Choroid plexus epithelial cell (primary cell): ENCODE measurements at regions not wholly inside any gene's neighbourhood (a gene's known extent, or its start where the extent isn't known, plus 50 kb on each side); places are given as distances from the start of the nearest gene placed in this dataset.
A peak's percentile ranks its signal among the peaks of the same experiment; 100 is the strongest.
"Not testable (repeated sequence)": the region's sequence is repeated elsewhere in the genome, so short reads cannot be mapped to it uniquely, and the experiment has no call there.

Experiments
- DNase-seq: peaks from one replicate; pipeline ENCODE4 v3.0.0-alpha.2; 2010; ENCODE audit warnings: low read depth
- H3K4me3 ChIP-seq: 2 replicates; pipeline ENCODE4 v1.5.1; 2011; ENCODE audit warnings: low read depth, mild to moderate bottlenecking, control low read depth, low read length, moderate library complexity
- TF ChIP-seq, protein P1 (sequence below): conservative IDR thresholded peaks from 2 replicates; pipeline ENCODE4 v1.5.1; 2011; ENCODE audit warnings: low read depth, mild to moderate bottlenecking, control low read depth, inconsistent platforms, low read length, moderate library complexity

DNA sequence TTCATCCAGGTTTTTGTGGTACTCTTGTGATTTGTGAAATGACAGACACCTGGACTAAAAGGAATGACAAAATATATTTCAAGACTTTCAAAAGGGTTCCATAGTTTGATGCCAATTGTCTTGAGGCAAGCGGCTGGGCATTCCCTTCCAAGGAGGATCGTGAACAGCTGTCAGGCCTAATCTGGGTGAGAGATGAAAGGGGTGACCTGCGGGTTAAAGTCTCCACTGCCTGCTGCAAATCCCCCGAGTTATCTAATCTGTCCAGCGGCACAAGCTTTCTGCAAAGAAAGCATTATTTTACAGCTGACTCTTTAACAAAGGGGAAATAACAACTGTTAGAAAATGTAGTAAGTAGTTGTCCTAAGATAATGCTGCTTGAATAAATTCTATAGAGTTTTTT lies 128.7 kb upstream of the MB21D2 start:
- DNase-seq = no peak
- TF ChIP-seq, protein P1, sequence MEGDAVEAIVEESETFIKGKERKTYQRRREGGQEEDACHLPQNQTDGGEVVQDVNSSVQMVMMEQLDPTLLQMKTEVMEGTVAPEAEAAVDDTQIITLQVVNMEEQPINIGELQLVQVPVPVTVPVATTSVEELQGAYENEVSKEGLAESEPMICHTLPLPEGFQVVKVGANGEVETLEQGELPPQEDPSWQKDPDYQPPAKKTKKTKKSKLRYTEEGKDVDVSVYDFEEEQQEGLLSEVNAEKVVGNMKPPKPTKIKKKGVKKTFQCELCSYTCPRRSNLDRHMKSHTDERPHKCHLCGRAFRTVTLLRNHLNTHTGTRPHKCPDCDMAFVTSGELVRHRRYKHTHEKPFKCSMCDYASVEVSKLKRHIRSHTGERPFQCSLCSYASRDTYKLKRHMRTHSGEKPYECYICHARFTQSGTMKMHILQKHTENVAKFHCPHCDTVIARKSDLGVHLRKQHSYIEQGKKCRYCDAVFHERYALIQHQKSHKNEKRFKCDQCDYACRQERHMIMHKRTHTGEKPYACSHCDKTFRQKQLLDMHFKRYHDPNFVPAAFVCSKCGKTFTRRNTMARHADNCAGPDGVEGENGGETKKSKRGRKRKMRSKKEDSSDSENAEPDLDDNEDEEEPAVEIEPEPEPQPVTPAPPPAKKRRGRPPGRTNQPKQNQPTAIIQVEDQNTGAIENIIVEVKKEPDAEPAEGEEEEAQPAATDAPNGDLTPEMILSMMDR = no peak
- H3K4me3 ChIP-seq = no peak overlapping the region

DNA sequence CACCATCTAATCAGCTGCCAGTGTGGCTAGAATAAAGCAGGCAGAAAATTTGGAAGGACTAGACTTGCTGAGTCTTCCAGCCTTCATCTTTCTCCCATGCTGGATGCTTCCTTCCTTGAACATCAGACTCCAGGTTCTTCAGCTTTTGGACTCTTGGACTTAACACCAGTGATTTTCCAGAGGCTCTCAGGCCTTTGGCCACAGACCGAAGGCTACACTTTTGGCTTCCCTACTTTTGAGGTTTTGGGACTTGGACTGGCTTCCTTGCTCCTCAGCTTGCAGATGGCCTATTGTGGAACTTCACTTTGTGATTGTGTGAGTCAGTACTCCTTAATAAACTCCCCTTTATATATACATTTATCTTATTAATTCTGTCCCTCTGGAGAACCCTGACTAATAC lies 129.8 kb upstream of the MB21D2 start:
- not testable (repeated sequence) for DNase-seq

DNA sequence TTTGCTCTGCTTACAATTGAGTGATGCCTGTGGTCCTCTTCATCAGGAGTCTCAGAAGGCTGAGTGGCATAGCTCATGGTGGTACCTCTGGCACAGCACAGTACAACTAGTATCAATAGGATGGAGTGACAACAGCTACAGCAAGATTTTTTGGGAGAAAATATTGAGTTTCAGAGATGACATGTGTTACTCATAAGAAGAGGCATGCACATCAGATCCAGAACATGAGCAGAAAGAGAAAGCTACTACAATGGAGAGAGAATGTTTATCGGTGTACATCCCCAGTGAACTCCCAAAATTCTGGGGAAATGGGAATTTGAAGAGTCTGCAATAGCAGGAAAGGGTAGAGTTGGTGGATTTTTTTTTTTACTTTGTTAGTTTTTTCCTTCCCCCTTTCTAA lies 130.5 kb upstream of the MB21D2 start:
- DNase-seq = no peak
- no peak overlapping the region for H3K4me3 ChIP-seq
- TF ChIP-seq, protein P1 = no peak

More for the DNA sequence above, 129.8 kb upstream of the MB21D2 start:
- H3K4me3 ChIP-seq = not testable (repeated sequence)

DNA sequence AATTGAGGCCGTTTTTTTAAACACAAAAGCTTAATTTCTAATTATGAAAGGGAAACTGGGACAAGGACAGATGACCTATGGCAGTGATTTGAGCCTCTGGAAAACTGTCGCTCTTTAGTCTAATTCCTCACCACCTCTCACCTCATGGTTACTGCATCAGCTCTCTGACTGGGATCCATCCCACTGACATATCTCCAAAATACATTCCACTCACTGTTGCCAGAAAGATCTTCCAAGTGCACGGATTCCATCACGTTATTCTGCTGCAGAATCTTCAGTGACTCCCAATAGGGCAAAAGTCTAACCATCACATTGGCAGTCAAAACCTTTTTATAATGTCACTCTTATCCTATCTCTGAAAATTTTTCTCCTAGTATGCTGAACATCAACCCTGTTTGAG lies 132.3 kb upstream of the MB21D2 start:
- TF ChIP-seq, protein P1 = no peak
- DNase-seq = no peak
- H3K4me3 ChIP-seq = no peak overlapping the region

DNA sequence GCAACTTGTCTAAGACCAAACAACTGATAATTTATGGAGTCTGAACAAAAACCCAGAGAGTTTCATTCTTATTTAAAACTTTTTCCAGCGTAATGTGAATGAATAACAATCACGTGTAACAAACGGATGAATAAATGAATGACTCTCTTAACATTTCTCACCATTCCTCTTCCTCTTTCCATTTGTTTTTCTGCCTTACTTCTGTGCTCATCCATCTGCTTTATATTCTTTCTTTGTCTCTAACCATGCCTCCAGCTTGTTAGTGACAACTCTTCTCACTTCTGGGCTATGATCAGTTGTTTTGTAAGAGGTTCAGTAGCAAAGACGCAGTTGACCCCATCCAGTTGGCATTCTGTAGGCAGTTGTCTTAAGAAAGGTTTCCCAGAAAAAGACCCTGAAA lies 133.7 kb upstream of the MB21D2 start:
- DNase-seq = no peak
- TF ChIP-seq, protein P1 = no peak

DNA sequence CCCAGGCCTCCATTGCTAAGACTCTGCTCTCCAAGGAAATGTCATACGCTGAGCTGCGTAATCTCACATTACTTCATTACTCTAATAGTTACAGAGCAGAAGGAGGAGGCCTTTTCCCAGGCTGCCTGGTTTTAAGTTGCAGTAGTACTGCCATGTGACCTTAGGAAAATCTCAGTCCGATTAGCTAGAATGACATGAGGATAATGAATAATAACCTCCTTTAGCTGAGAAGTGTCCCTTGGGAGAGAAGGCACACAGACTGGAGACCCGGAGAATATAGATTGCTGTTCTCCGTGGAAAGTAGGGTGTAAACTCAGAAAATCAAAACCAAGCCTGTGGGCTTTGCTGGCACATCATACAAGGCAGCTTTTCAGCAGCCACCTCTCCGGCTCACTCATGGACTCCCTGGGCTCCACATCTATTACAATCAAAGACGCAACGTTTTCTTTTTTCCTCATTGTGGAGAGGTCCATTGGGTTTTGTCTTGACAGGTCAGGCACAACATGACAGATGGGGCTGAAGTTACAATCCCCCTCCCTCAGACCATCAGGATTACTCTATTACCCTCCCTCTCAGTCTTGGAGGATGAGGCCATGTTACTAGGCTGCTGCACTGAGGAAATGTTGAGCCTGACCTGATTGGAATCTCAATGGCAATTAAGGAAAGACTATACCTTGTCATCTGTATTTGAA lies 134.8 kb upstream of the MB21D2 start:
- TF ChIP-seq, protein P1 = no peak
- H3K4me3 ChIP-seq = no peak overlapping the region
- DNase-seq = peak; percentile 13

More for the DNA sequence above, 133.7 kb upstream of the MB21D2 start:
- H3K4me3 ChIP-seq = no peak overlapping the region

DNA sequence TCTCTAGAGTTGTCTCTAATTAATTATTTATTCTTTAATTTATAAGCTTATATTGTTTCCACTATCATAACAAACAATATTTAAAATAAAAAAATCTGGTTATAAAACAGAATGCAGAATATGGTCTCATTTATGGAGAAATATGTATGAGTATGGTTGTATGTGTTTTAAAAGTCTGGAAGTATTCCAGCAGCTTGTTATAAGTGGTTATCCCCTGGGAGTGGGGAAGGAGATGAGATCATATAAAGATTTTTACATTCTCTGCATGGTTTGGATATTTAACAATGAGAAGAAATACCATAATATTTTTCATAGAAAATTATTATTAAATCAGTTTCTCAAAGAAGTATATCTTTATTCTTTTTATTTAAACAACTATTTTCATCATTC lies 135.4 kb upstream of the MB21D2 start:
- no peak overlapping the region for H3K4me3 ChIP-seq
- TF ChIP-seq, protein P1 = no peak
- DNase-seq = peak; percentile 59
